NB4 (cell line): ENCODE measurements at regions not wholly inside any gene's neighbourhood (a gene's known extent, or its start where the extent isn't known, plus 50 kb on each side); places are given as distances from the start of the nearest gene placed in this dataset.

Experiments
- MYC ChIP-seq: IDR thresholded peaks from 2 replicates; pipeline ENCODE4 v1.6.1; 2011; ENCODE audit warnings: low read depth, low read length
- POLR2A ChIP-seq: IDR thresholded peaks from 2 replicates; pipeline ENCODE4 v1.6.1; 2011; ENCODE audit warnings: mild to moderate bottlenecking; ENCODE audit not compliant: insufficient read length; ENCODE audit errors: extremely low read depth
- TF ChIP-seq, protein P1 (sequence below): IDR thresholded peaks from one replicate; pipeline ENCODE4 v1.5.1; 2012; ENCODE audit warnings: low read depth, low read length

DNA sequence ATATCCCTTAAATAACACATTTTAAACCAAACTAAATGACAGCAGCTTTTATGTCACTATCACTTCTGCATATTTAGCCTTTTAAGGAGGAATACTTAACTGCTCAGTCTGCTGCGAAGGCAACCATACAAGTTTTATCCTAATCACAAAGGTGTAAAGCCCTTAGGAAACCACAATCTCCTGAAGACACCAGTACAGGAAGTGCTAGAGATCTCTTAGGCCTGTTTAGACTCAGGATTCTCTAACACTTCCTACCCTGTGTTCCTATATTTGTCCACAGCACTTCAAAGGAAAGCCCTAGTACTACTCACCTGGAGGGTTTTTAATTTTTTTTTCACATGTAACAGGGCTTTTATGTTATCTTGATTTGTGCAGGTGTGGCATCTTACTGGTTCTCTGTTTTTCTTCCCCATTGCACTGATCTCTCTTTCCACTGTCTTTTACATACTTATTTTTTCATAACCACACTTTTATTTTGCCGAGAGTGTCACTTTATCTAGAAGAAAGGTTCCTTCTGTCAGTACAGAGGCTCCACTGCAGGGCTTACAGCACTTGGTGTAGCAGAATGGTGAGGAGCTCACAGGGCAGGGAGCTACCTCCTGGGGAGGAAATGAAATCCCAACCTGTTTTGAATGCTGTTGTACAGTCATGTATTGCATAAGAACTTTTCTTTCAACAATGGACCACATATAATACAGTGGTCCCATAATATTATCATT is 1060.6 kb upstream of the ACO1 start:
- TF ChIP-seq, protein P1, sequence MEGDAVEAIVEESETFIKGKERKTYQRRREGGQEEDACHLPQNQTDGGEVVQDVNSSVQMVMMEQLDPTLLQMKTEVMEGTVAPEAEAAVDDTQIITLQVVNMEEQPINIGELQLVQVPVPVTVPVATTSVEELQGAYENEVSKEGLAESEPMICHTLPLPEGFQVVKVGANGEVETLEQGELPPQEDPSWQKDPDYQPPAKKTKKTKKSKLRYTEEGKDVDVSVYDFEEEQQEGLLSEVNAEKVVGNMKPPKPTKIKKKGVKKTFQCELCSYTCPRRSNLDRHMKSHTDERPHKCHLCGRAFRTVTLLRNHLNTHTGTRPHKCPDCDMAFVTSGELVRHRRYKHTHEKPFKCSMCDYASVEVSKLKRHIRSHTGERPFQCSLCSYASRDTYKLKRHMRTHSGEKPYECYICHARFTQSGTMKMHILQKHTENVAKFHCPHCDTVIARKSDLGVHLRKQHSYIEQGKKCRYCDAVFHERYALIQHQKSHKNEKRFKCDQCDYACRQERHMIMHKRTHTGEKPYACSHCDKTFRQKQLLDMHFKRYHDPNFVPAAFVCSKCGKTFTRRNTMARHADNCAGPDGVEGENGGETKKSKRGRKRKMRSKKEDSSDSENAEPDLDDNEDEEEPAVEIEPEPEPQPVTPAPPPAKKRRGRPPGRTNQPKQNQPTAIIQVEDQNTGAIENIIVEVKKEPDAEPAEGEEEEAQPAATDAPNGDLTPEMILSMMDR = no peak
- no peak for TF ChIP-seq POLR2A
- no peak for TF ChIP-seq MYC
